Fibroblast of lung (primary cell): ENCODE measurements at regions not wholly inside any gene's neighbourhood (a gene's known extent, or its start where the extent isn't known, plus 50 kb on each side); places are given as distances from the start of the nearest gene placed in this dataset.

ENCODE experiments used
- EZH2 ChIP-seq: IDR thresholded peaks from 2 replicates; pipeline ENCODE4 v1.5.1; 2012; ENCODE audit warnings: low read length, control low read depth, mild to moderate bottlenecking; ENCODE audit errors: missing control alignments
- TF ChIP-seq, protein P1 (sequence below), 2 donors: IDR thresholded peaks in 1 of 2; conservative IDR thresholded peaks in 1 of 2; 1 replicate in 1 of 2; 2 replicates in 1 of 2; pipeline ENCODE4 v1.5.1; 2011 to 2012; ENCODE audit warnings: low read length in 2 of 2, control low read depth in 1 of 2, inconsistent platforms in 1 of 2, low read depth in 1 of 2, mild to moderate bottlenecking in 1 of 2

DNA sequence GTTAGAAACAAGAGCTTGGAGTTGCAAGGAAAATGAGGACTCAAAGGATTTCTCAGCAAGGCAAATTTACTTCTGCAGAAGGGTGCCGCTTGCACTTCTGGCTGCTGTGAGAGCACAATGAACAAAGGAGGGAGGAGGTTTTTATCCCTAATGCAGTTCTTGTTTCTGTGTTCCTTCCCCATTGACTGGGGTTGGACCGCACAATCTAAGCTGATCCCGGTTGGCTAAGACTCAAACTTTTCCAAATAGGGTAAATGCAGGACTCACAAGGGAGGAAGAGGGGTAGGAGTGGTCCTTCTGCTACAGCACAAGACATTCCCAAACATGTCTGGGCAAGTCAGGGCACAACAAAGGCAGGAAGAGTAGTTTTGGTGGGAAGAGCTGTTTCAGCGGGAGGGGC is 249.6 kb upstream of the MOCS1 start:
- TF ChIP-seq EZH2 = no peak
- TF ChIP-seq, protein P1, sequence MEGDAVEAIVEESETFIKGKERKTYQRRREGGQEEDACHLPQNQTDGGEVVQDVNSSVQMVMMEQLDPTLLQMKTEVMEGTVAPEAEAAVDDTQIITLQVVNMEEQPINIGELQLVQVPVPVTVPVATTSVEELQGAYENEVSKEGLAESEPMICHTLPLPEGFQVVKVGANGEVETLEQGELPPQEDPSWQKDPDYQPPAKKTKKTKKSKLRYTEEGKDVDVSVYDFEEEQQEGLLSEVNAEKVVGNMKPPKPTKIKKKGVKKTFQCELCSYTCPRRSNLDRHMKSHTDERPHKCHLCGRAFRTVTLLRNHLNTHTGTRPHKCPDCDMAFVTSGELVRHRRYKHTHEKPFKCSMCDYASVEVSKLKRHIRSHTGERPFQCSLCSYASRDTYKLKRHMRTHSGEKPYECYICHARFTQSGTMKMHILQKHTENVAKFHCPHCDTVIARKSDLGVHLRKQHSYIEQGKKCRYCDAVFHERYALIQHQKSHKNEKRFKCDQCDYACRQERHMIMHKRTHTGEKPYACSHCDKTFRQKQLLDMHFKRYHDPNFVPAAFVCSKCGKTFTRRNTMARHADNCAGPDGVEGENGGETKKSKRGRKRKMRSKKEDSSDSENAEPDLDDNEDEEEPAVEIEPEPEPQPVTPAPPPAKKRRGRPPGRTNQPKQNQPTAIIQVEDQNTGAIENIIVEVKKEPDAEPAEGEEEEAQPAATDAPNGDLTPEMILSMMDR (conservative IDR thresholded peaks at IDR 0.05 in 1 of 2, IDR thresholded peaks at IDR 0.05 in 1 of 2; ENCODE audit: low read depth in 1 of 2, low read length in 2 of 2) = no peak
